ENCODE measurements at regions not wholly inside any gene's neighbourhood (a gene's known extent, or its start where the extent isn't known, plus 50 kb on each side); places are given as distances from the start of the nearest gene placed in this dataset.

DNA sequence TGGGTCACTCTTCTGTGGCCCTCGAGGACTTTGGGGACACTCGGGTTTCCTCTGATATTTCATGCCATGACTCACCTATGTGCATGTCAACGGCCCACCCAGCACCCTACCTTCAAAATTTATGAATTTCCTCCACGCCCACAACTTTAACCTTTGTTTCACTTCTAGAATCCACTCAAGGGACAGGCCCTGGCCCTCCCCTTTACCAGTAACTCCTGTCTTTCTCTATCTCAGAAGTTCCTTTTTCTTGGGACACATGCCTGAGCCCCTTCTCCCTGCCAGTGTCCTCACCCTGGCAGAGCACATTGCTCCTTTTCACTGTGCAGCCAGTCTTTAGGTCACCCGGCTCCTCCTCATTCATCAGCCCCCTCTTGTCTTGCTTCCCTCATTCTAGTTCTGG is 282.5 kb upstream of the KLF6 start:
- BruUV-seq (replicated peaks), result no TSS peak
- Histone ChIP-seq H3K27me3 (ENCODE audit: control insufficient read depth in 2 of 2, insufficient read depth in 2 of 2, low read length in 2 of 2) (no peaks in the 10 kb centered on the region), H3K4me1 (ENCODE audit: control insufficient read depth, extremely low read depth, insufficient read depth, low read length) (peaks cover 34% of the 10 kb centered on the region), H3K9me1 (replicated peaks; ENCODE audit: control insufficient read depth, extremely low read depth, insufficient read depth, low read length) (no peaks in the 10 kb centered on the region), H3K4me2 (ENCODE audit: insufficient read depth, low read length) (peak overlapping the region; percentile 68), H2AFZ (ENCODE audit: low read depth, low read length) (peak overlapping the region; percentile 48), H3K4me3 (replicated peaks in 1 of 3; ENCODE audit: insufficient read depth in 1 of 3, low read depth in 1 of 3, low read length in 3 of 3) (no peak overlapping the region), H3K9me3 (replicated peaks; ENCODE audit: control insufficient read depth, insufficient read depth, low read length) (no peaks in the 10 kb centered on the region), H3K9ac (replicated peaks; ENCODE audit: extremely low read depth, insufficient read depth, low read length) (peak overlapping the region; percentile 8), H3K36me3 (ENCODE audit: control insufficient read depth in 2 of 2, extremely low read depth in 1 of 2, insufficient read depth in 2 of 2, low read length in 2 of 2) (no peaks in the 10 kb centered on the region), H3K27ac (ENCODE audit: insufficient read depth, low read depth, low read length) (peak overlapping the region; percentile 70), H3K79me2 (ENCODE audit: control insufficient read depth, insufficient read depth, low read length) (no peaks in the 10 kb centered on the region), H4K20me1 (replicated peaks; ENCODE audit: control insufficient read depth, extremely low read depth, insufficient read depth, low read length) (no peaks in the 10 kb centered on the region)
- dilution Hi-C loops (cut with MboI; ENCODE audit: extremely low pct_ligation_motif_present, low sequenced_read_pairs) (no loop called here), intact Hi-C loops (cut with micrococcal nuclease) (no loop called here)
- ChIA-PET CTCF (interaction anchor here (1.3 kb wide), 1 partner anchor 16 kb away, joined by 4 read pairs; no protein-coding TSS in a partner anchor), POLR2A (no interaction called here)
- TF ChIP-seq FOS (IDR thresholded peaks at IDR 0.05; ENCODE audit: borderline replicate concordance, insufficient read depth, low read length) (no peak), MYC (IDR thresholded peaks at IDR 0.05; ENCODE audit: low read depth, low read length) (no peak), POLR2AphosphoS5 (IDR thresholded peaks at IDR 0.05; ENCODE audit: insufficient read depth, low read depth, low read length) (no peak), GATA2 (IDR thresholded peaks at IDR 0.05; ENCODE audit: insufficient read depth, insufficient read length, low read depth, low read length) (no peak), EZH2 (IDR thresholded peaks at IDR 0.05; ENCODE audit: borderline replicate concordance, low read depth, low read length, severe bottlenecking) (no peak), JUN (IDR thresholded peaks at IDR 0.05; ENCODE audit: borderline replicate concordance, insufficient read depth, insufficient read length, low read depth) (no peak), POLR2A (IDR thresholded peaks at IDR 0.05; ENCODE audit: low read depth, low read length) (no peak)
- TF ChIP-seq, protein P1, sequence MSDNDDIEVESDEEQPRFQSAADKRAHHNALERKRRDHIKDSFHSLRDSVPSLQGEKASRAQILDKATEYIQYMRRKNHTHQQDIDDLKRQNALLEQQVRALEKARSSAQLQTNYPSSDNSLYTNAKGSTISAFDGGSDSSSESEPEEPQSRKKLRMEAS (IDR thresholded peaks at IDR 0.05; ENCODE audit: insufficient read depth, insufficient read length), result no peak
- TF ChIP-seq, protein P2, sequence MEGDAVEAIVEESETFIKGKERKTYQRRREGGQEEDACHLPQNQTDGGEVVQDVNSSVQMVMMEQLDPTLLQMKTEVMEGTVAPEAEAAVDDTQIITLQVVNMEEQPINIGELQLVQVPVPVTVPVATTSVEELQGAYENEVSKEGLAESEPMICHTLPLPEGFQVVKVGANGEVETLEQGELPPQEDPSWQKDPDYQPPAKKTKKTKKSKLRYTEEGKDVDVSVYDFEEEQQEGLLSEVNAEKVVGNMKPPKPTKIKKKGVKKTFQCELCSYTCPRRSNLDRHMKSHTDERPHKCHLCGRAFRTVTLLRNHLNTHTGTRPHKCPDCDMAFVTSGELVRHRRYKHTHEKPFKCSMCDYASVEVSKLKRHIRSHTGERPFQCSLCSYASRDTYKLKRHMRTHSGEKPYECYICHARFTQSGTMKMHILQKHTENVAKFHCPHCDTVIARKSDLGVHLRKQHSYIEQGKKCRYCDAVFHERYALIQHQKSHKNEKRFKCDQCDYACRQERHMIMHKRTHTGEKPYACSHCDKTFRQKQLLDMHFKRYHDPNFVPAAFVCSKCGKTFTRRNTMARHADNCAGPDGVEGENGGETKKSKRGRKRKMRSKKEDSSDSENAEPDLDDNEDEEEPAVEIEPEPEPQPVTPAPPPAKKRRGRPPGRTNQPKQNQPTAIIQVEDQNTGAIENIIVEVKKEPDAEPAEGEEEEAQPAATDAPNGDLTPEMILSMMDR (IDR thresholded peaks at IDR 0.05; ENCODE audit: extremely low read depth in 1 of 2, insufficient read depth in 1 of 2, low read depth in 1 of 2, low read length in 2 of 2), result no peak
- DNase-seq (ENCODE audit: low read depth, low spot score) (no peak), FAIRE-seq (no peak)
